ENCODE measurements at regions not wholly inside any gene's neighbourhood (a gene's known extent, or its start where the extent isn't known, plus 50 kb on each side); places are given as distances from the start of the nearest gene placed in this dataset.

DNA sequence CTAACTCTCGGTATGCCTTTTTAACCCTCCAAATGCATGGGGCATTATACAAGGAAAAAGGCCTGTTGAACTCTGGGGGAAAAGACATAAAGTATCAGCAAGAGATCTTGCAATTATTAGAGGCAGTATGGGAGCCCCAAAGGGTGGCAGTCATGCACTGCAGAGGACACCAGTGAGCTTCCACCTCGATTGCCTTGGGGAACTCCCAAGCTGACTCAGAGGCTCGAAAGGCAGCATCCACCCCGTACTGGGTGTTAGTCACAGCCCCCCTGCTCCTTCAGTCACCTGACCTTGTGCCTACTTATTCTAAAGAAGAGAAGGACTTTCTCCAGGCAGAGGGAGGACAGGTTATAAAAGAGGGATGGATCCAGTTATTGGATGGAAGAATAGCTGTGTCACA is 781.4 kb upstream of the TMEM132C start:
- CTCF ChIA-PET, result no interaction called here
- Histone ChIP-seq H3K79me2 (ENCODE audit: control insufficient read depth, insufficient read depth, low read length) (no peaks in the 10 kb centered on the region), H3K9ac (replicated peaks; ENCODE audit: extremely low read depth, insufficient read depth, low read length) (no peak overlapping the region), H3K4me1 (ENCODE audit: control insufficient read depth, extremely low read depth, insufficient read depth, low read length) (no peaks in the 10 kb centered on the region), H3K9me1 (replicated peaks; ENCODE audit: control insufficient read depth, extremely low read depth, insufficient read depth, low read length) (no peaks in the 10 kb centered on the region), H4K20me1 (replicated peaks; ENCODE audit: control insufficient read depth, extremely low read depth, insufficient read depth, low read length) (no peaks in the 10 kb centered on the region), H3K36me3 (ENCODE audit: control insufficient read depth in 2 of 2, extremely low read depth in 1 of 2, insufficient read depth in 2 of 2, low read length in 2 of 2) (no peaks in the 10 kb centered on the region), H3K27me3 (ENCODE audit: control insufficient read depth in 2 of 2, insufficient read depth in 2 of 2, low read length in 2 of 2) (no peaks in the 10 kb centered on the region), H3K4me3 (replicated peaks in 1 of 3; ENCODE audit: insufficient read depth in 1 of 3, low read depth in 1 of 3, low read length in 3 of 3) (no peak overlapping the region), H3K27ac (ENCODE audit: insufficient read depth, low read depth, low read length) (no peak overlapping the region), H3K4me2 (ENCODE audit: insufficient read depth, low read length) (no peak overlapping the region), H3K9me3 (replicated peaks; ENCODE audit: control insufficient read depth, insufficient read depth, low read length) (peaks cover 2% of the 10 kb centered on the region), H2AFZ (ENCODE audit: low read depth, low read length) (no peak overlapping the region)
- no TSS peak for BruUV-seq (replicated peaks)
- intact Hi-C loops (cut with micrococcal nuclease), result no loop called here
- DNase-seq (ENCODE audit: low read depth, low spot score) (no peak), FAIRE-seq (no peak)
- POLR2A ChIA-PET, result no interaction called here
- TF ChIP-seq EZH2 (IDR thresholded peaks at IDR 0.05; ENCODE audit: borderline replicate concordance, low read depth, low read length, severe bottlenecking) (no peak), JUN (IDR thresholded peaks at IDR 0.05; ENCODE audit: borderline replicate concordance, insufficient read depth, insufficient read length, low read depth) (no peak), FOS (IDR thresholded peaks at IDR 0.05; ENCODE audit: borderline replicate concordance, insufficient read depth, low read length) (no peak), MYC (IDR thresholded peaks at IDR 0.05; ENCODE audit: low read depth, low read length) (no peak)
- TF ChIP-seq, protein P1, sequence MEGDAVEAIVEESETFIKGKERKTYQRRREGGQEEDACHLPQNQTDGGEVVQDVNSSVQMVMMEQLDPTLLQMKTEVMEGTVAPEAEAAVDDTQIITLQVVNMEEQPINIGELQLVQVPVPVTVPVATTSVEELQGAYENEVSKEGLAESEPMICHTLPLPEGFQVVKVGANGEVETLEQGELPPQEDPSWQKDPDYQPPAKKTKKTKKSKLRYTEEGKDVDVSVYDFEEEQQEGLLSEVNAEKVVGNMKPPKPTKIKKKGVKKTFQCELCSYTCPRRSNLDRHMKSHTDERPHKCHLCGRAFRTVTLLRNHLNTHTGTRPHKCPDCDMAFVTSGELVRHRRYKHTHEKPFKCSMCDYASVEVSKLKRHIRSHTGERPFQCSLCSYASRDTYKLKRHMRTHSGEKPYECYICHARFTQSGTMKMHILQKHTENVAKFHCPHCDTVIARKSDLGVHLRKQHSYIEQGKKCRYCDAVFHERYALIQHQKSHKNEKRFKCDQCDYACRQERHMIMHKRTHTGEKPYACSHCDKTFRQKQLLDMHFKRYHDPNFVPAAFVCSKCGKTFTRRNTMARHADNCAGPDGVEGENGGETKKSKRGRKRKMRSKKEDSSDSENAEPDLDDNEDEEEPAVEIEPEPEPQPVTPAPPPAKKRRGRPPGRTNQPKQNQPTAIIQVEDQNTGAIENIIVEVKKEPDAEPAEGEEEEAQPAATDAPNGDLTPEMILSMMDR (IDR thresholded peaks at IDR 0.05; ENCODE audit: extremely low read depth in 1 of 2, insufficient read depth in 1 of 2, low read depth in 1 of 2, low read length in 2 of 2), result no peak
- dilution Hi-C loops (cut with MboI; ENCODE audit: extremely low pct_ligation_motif_present, low sequenced_read_pairs), result no loop called here

DNA sequence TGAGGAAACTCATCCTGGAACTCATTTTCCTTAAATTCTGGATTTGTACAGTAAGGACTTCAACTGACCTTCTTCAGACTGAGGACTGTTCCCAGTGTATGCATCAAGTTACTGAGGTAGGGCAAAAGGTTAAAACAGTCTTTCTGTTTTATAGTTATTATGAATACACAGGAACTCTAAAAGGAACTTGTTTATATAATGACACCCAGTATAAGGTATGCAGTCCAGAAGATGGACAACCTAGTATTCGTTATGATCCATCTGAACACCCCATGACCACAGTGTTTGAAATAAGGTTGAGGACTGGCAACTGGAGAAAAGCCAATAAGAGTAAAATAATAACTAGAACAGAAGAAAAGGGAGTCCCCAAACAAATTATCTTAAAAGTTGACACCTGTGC is 779.9 kb upstream of the TMEM132C start:
- no TSS peak for BruUV-seq (replicated peaks)
- DNase-seq (ENCODE audit: low read depth, low spot score) (no peak), FAIRE-seq (no peak)
- POLR2A ChIA-PET, result no interaction called here
- no peaks in the 10 kb centered on the region for H3K36me3 ChIP-seq (ENCODE audit: control insufficient read depth in 2 of 2, extremely low read depth in 1 of 2, insufficient read depth in 2 of 2, low read length in 2 of 2)
- H3K9me1 ChIP-seq (replicated peaks; ENCODE audit: control insufficient read depth, extremely low read depth, insufficient read depth, low read length), result no peaks in the 10 kb centered on the region
- no peak overlapping the region for H3K4me3 ChIP-seq (replicated peaks in 1 of 3; ENCODE audit: insufficient read depth in 1 of 3, low read depth in 1 of 3, low read length in 3 of 3)
- H3K79me2 ChIP-seq (ENCODE audit: control insufficient read depth, insufficient read depth, low read length), result no peaks in the 10 kb centered on the region
- no peaks in the 10 kb centered on the region for H4K20me1 ChIP-seq (replicated peaks; ENCODE audit: control insufficient read depth, extremely low read depth, insufficient read depth, low read length)
- no peak overlapping the region for H3K4me2 ChIP-seq (ENCODE audit: insufficient read depth, low read length)
- dilution Hi-C loops (cut with MboI; ENCODE audit: extremely low pct_ligation_motif_present, low sequenced_read_pairs) (no loop called here), intact Hi-C loops (cut with micrococcal nuclease) (no loop called here)
- H3K9me3 ChIP-seq (replicated peaks; ENCODE audit: control insufficient read depth, insufficient read depth, low read length), result no peaks in the 10 kb centered on the region
- CTCF ChIA-PET, result no interaction called here
- no peak overlapping the region for H3K9ac ChIP-seq (replicated peaks; ENCODE audit: extremely low read depth, insufficient read depth, low read length)
- H3K4me1 ChIP-seq (ENCODE audit: control insufficient read depth, extremely low read depth, insufficient read depth, low read length), result no peaks in the 10 kb centered on the region
- no peak overlapping the region for H2AFZ ChIP-seq (ENCODE audit: low read depth, low read length)
- no peaks in the 10 kb centered on the region for H3K27me3 ChIP-seq (ENCODE audit: control insufficient read depth in 2 of 2, insufficient read depth in 2 of 2, low read length in 2 of 2)
- TF ChIP-seq GATA2 (IDR thresholded peaks at IDR 0.05; ENCODE audit: insufficient read depth, insufficient read length, low read depth, low read length), result no peak
- no peak for TF ChIP-seq POLR2AphosphoS5 (IDR thresholded peaks at IDR 0.05; ENCODE audit: insufficient read depth, low read depth, low read length)
- TF ChIP-seq EZH2 (IDR thresholded peaks at IDR 0.05; ENCODE audit: borderline replicate concordance, low read depth, low read length, severe bottlenecking), result no peak
- TF ChIP-seq POLR2A (IDR thresholded peaks at IDR 0.05; ENCODE audit: low read depth, low read length), result no peak
- TF ChIP-seq, protein P2, sequence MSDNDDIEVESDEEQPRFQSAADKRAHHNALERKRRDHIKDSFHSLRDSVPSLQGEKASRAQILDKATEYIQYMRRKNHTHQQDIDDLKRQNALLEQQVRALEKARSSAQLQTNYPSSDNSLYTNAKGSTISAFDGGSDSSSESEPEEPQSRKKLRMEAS (IDR thresholded peaks at IDR 0.05; ENCODE audit: insufficient read depth, insufficient read length), result no peak
- TF ChIP-seq JUN (IDR thresholded peaks at IDR 0.05; ENCODE audit: borderline replicate concordance, insufficient read depth, insufficient read length, low read depth), result no peak
- TF ChIP-seq, protein P1 (IDR thresholded peaks at IDR 0.05; ENCODE audit: extremely low read depth in 1 of 2, insufficient read depth in 1 of 2, low read depth in 1 of 2, low read length in 2 of 2), result no peak
- TF ChIP-seq FOS (IDR thresholded peaks at IDR 0.05; ENCODE audit: borderline replicate concordance, insufficient read depth, low read length), result no peak
- no peak for TF ChIP-seq MYC (IDR thresholded peaks at IDR 0.05; ENCODE audit: low read depth, low read length)
- no peak overlapping the region for H3K27ac ChIP-seq (ENCODE audit: insufficient read depth, low read depth, low read length)

All from endothelial cell of umbilical vein (primary cell).